HG03565 (cell line): ENCODE measurements at regions not wholly inside any gene's neighbourhood (a gene's known extent, or its start where the extent isn't known, plus 50 kb on each side); places are given as distances from the start of the nearest gene placed in this dataset.
"Not testable (repeated sequence)": the region's sequence is repeated elsewhere in the genome, so short reads cannot be mapped to it uniquely, and the experiment has no call there.

Experiments used
- ATAC-seq: cut with Tn5 transposase; IDR thresholded peaks from one replicate; pipeline ENCODE4 v1.9.1; 2021; ENCODE audit warnings: mild to moderate bottlenecking, moderate library complexity; ENCODE audit not compliant: unreplicated experiment

DNA sequence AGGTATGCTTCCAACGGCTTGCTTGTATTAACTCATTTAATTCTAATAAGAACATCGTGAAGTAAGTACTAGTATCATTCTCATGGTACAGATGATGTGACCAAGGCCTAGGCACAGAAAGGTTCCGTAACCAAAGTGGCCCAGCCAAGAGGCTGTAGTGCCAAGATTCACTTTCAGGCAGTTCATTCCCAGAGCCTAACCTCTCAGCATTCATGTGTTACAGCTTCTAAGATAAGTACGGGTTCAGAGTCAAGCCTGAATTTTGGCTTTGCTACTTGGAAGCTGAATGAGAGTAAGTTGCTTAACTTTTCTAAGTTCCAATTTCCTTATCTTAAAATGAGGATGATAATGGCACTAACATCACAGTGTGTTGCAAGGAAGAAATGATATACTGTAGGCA is 379.9 kb downstream of the AEBP2 start:
- ATAC-seq: no peak

GRCh38 chr12:19822476-19822875 is 383.2 kb downstream of the AEBP2 start:
- ATAC-seq: no peak

GRCh38 chr12:19823326-19823725 is 384.0 kb downstream of the AEBP2 start:
- not testable (repeated sequence) for ATAC-seq

GRCh38 chr12:19826980-19827550 is 387.8 kb downstream of the AEBP2 start:
- no peak for ATAC-seq

GRCh38 chr12:19829100-19829853 is 390.0 kb downstream of the AEBP2 start:
- ATAC-seq: no peak

- ATAC-seq: no peak
Measured at GRCh38 chr12:19830446-19830845, 391.2 kb downstream of the AEBP2 start.

DNA sequence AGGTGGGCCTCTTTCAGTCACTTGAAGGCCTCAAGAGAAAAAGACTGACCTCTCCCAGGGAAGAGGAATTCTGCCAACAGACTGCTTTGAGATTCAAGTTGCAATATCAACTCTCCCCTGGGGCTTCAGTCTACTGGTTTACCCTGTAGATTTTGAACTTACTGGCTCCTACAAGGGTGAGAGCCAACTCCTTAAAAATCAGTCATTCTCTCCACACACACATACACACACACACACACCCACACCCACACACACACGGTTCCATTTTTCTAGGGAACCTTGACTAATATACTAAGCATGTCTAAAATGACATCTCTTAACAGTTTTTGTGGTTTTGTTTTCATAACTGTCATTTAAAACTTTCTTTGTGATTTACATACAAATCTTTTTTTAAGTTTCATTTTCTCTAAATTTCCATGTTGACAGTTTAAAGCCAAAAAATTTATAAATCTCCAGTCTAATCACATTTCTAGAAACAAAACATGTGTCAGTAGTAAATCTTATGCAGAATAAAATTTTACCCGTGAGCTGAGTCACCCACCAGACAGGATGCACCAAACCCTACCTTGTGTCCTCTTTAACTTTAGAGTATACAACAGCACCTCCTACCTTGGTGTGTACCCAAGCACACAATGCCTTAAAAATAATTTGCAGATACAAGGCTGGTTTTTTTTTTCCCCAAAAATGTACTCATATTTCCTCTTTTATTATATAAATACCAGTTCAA is 394.6 kb downstream of the AEBP2 start:
- ATAC-seq: no peak

- ATAC-seq: no peak
Measured at GRCh38 chr12:19834592-19834991, 395.3 kb downstream of the AEBP2 start.

DNA sequence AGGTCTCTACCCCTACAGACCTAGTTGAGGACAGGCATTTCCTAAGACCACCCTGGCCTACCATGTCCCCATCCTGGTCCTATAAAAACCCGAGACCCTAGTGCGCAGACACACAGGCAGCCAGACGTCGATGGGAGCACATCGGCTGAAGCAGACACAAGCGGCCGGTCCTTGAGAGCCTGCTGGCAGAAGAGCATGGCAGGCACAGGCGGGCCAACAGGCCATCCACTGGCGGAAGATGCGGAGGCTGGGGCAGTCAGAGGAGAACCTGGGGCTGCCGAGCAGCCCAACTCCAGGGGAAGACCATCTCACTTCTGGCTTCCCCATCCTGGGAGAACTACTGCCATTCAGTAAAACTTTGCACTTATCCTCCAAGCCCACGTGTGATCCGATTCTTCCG is 396.8 kb downstream of the AEBP2 start:
- no peak for ATAC-seq

DNA sequence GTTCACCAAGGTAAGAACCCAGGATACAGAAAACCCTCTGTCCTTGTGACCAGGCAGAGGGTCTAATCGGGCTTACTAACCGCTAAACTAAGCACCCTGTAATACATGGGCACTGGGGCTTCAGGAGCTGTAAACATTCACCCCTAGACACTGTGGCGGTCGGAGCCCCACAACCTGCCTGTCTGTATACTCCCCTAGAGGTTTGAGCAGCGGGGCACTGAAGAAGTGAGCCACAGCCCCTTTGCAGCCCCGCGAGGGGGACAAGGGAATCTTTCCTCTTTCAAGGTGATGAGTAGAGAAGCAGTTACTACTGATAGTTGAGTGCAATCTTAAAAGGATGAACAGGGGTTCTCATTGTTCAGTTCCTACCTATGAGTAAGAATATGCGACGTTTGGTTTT is 397.2 kb downstream of the AEBP2 start:
- no peak for ATAC-seq

DNA sequence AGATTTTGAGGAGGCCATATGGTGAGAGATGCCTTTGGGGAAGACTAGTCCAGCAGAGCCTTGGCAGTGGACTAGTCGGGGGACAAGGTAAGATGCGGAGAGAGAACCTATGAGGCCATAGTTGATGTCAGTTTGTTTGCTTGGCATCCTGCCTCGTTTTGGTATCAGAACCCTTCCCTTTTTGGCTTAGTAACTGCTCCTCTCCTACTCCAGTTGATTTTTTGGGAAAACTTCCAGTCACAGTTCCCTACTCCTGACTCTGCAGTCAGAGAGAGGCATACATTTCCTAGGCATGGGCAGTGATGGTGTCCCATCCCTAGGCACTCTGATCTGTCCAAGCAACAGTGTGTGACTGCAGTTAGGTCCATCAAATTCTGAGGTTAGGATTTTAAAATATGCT is 398.3 kb downstream of the AEBP2 start:
- ATAC-seq: no peak

DNA sequence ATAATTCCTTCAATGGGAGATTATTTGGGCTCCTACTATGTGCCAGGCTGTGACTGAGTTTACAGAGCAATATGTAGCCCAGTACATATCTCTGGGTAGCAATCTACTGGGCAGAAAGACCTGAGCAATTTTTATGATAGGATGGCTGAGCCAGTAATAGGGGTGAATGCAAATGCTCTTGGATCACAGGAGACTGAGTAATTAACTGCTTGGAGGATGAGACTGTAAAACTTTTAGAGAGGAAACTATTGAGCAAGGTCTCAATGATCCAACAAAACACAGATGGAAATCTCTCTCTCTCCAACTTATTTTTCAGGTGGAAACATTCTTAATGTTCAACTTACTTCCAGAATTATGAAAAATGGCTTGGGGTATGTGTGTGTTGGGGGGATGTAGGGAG is 402.2 kb downstream of the AEBP2 start:
- no peak for ATAC-seq

- no peak for ATAC-seq
Measured at GRCh38 chr12:19842116-19842515, 402.8 kb downstream of the AEBP2 start.

DNA sequence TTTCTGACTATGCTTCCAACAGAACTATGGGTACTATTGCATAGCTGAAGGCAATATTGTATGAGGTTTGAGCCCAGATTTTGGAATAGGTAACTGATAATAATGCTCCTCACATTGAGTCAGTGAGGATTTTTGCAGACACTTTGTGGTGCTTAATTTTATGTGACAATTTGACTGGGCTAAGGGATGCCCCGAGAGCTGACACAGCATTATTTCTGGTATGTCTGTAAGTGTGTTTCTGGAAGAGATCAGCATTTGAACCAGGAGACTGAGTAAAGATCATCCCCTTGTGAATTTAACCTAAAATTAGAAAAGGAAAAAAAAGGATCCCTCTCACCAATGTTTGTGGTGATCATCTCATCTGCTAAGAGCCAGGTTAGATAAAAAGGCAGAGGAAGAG is 404.9 kb downstream of the AEBP2 start:
- ATAC-seq: no peak

DNA sequence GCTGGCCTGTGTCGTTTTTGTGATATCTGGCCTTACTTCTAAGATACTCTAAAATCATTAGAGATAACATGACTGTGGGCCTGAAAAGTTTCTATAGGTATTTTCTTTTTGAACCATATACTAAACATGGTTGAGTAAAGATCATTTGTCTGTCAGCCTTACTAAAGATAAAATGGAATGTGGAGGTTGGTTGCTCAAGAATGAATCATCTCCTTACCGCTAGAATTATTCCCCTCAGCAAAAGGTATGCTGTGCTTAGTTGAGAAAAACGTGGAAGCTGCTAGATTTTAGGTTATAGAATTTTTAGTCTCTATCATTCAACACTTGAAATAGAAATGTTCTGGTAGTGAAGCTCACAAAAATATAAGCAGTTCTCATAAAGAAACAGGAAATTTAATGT is 407.3 kb downstream of the AEBP2 start:
- ATAC-seq: no peak

GRCh38 chr12:19847294-19848059 is 408.2 kb downstream of the AEBP2 start:
- ATAC-seq: peak; percentile 51

- ATAC-seq: no peak
Measured at GRCh38 chr12:19848421-19848820, 409.1 kb downstream of the AEBP2 start.

DNA sequence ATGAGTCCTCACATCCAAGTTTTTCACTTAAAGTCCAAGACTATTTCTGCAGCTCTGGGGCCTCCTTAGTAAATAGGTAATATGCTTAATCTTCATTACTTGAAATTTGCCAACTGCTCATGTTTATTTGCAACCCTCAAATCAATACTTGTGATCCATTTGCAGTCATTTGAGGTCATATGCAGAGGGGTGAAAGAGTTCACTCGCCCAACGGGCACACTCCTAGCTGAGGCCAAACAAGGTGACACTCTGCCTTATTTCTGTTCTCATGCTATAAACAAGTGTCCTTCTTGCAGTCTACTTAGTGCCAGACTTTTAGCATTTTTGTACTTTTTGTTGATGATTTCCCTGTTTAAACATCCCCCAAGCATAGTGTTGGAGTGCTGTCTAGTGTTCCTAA is 409.9 kb downstream of the AEBP2 start:
- ATAC-seq: no peak

DNA sequence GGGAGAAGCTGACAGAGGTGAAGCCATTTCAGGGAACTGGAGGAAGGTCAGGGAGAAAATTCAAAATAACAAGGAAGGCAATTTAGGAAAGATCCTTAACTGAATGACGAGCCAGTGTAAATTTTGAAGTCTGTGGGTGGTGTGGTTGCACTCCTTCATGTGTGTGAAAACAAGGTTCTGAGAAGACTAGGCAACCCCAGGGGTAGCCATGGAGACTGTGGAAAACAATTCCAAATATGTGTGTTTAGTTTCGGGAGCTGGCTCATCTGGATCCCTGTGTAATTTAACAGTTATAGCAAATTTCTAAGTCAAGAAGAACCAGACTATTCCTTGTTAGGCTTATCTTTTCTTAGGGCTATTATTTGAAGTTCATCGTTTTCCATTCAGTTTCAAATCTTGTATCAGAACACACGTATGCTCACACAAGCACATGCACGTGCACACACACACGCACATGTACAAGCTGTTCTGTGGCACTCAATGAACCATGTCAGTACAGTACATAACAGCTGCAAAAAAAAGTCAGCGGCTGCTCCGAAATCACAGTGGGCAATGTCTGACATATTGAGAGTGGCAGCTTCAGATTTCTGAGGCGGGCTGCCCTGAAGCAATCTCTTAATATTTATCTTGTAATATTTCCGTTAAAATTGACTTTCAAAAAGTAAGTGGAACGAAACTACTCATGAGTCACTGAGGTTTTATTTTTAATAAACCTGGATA is 411.2 kb downstream of the AEBP2 start:
- ATAC-seq: no peak

- no peak for ATAC-seq
Measured at GRCh38 chr12:19852100-19852855, 413.0 kb downstream of the AEBP2 start.
